ENCODE measurements at regions not wholly inside any gene's neighbourhood (a gene's known extent, or its start where the extent isn't known, plus 50 kb on each side); places are given as distances from the start of the nearest gene placed in this dataset.

DNA sequence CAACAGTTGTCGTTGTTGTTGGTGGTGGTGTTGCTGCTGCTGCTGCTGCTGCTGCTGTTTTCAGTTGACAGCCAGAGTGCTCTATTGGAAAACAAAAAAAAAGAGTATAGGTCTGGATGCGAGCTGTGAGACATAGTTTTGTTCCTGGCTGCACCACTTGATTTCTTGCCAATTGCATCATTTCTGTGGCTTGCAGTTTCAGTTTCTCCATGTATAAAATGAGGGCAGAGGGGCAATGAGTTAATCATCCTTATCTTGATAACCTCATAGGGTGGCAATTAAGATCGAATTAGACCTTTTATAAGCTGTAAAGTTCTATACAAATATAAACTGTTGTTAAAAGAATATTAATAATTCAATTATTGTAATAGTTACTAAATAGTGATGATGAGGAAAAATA, 156.7 kb downstream of the DMRTA2 start:
- H3K9ac ChIP-seq (ENCODE audit: low read length), result no peak overlapping the region
- H3K36me3 ChIP-seq (ENCODE audit: insufficient read depth, low read length), result no peaks in the 10 kb centered on the region
- no peaks in the 10 kb centered on the region for H3K9me3 ChIP-seq (ENCODE audit: low read length)
- H3F3A ChIP-seq (ENCODE audit: insufficient read depth, low read length, poor library complexity, severe bottlenecking), result no peaks in the 10 kb centered on the region
- H4K20me1 ChIP-seq (ENCODE audit: insufficient read depth), result no peaks in the 10 kb centered on the region
- no peak overlapping the region for H3K4me2 ChIP-seq (ENCODE audit: low read length)
- no peaks in the 10 kb centered on the region for H3K9me2 ChIP-seq (ENCODE audit: insufficient read depth, low read length)
- H3K27ac ChIP-seq (ENCODE audit: low read length), result no peak overlapping the region
- no peaks in the 10 kb centered on the region for H3K27me3 ChIP-seq (ENCODE audit: insufficient read depth, low read depth, low read length)
- no peaks in the 10 kb centered on the region for H3K79me2 ChIP-seq (replicated peaks; ENCODE audit: insufficient read depth, low read length)
- TF ChIP-seq, protein P1, sequence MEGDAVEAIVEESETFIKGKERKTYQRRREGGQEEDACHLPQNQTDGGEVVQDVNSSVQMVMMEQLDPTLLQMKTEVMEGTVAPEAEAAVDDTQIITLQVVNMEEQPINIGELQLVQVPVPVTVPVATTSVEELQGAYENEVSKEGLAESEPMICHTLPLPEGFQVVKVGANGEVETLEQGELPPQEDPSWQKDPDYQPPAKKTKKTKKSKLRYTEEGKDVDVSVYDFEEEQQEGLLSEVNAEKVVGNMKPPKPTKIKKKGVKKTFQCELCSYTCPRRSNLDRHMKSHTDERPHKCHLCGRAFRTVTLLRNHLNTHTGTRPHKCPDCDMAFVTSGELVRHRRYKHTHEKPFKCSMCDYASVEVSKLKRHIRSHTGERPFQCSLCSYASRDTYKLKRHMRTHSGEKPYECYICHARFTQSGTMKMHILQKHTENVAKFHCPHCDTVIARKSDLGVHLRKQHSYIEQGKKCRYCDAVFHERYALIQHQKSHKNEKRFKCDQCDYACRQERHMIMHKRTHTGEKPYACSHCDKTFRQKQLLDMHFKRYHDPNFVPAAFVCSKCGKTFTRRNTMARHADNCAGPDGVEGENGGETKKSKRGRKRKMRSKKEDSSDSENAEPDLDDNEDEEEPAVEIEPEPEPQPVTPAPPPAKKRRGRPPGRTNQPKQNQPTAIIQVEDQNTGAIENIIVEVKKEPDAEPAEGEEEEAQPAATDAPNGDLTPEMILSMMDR (IDR thresholded peaks at IDR 0.05; ENCODE audit: poor library complexity, severe bottlenecking), result no peak
- TF ChIP-seq POLR2AphosphoS5 (IDR thresholded peaks at IDR 0.05), result no peak
- TF ChIP-seq EP300 (conservative IDR thresholded peaks at IDR 0.05; ENCODE audit: poor library complexity, severe bottlenecking), result no peak
- TF ChIP-seq REST (IDR thresholded peaks at IDR 0.05; ENCODE audit: borderline replicate concordance), result no peak
- no peak for TF ChIP-seq RAD21 (conservative IDR thresholded peaks at IDR 0.05)
- no peak for TF ChIP-seq EZH2 (IDR thresholded peaks at IDR 0.05; ENCODE audit: borderline replicate concordance, insufficient read depth, low read length, poor library complexity, severe bottlenecking)
- H3K4me3 ChIP-seq (ENCODE audit: low read length), result no peak overlapping the region
- no peak overlapping the region for H2AFZ ChIP-seq (ENCODE audit: low read depth, low read length)

GRCh38 chr1:50265790-50266314, 157.1 kb downstream of the ELAVL4 start:
- no peaks in the 10 kb centered on the region for H3K36me3 ChIP-seq (ENCODE audit: insufficient read depth, low read length)
- H3F3A ChIP-seq (ENCODE audit: insufficient read depth, low read length, poor library complexity, severe bottlenecking), result no peaks in the 10 kb centered on the region
- H3K9me2 ChIP-seq (ENCODE audit: insufficient read depth, low read length), result no peaks in the 10 kb centered on the region
- no peaks in the 10 kb centered on the region for H4K20me1 ChIP-seq (ENCODE audit: insufficient read depth)
- H3K79me2 ChIP-seq (replicated peaks; ENCODE audit: insufficient read depth, low read length), result no peaks in the 10 kb centered on the region
- no peak overlapping the region for H3K27ac ChIP-seq (ENCODE audit: low read length)
- no peak overlapping the region for H2AFZ ChIP-seq (ENCODE audit: low read depth, low read length)
- no peaks in the 10 kb centered on the region for H3K27me3 ChIP-seq (ENCODE audit: insufficient read depth, low read depth, low read length)
- H3K9ac ChIP-seq (ENCODE audit: low read length), result no peak overlapping the region
- no peaks in the 10 kb centered on the region for H3K9me3 ChIP-seq (ENCODE audit: low read length)
- no peak overlapping the region for H3K4me2 ChIP-seq (ENCODE audit: low read length)
- TF ChIP-seq TAF1 (IDR thresholded peaks at IDR 0.05; ENCODE audit: low read depth) (no peak), POLR2AphosphoS5 (IDR thresholded peaks at IDR 0.05) (no peak), EZH2 (IDR thresholded peaks at IDR 0.05; ENCODE audit: borderline replicate concordance, insufficient read depth, low read length, poor library complexity, severe bottlenecking) (no peak), EP300 (conservative IDR thresholded peaks at IDR 0.05; ENCODE audit: poor library complexity, severe bottlenecking) (no peak), REST (IDR thresholded peaks at IDR 0.05; ENCODE audit: borderline replicate concordance) (no peak), RAD21 (conservative IDR thresholded peaks at IDR 0.05) (no peak), SMC3 (conservative IDR thresholded peaks at IDR 0.05; ENCODE audit: poor library complexity) (no peak), MXI1 (conservative IDR thresholded peaks at IDR 0.05; ENCODE audit: poor library complexity, severe bottlenecking) (no peak)
- TF ChIP-seq, protein P1 (IDR thresholded peaks at IDR 0.05; ENCODE audit: poor library complexity, severe bottlenecking), result no peak
- no peak overlapping the region for H3K4me3 ChIP-seq (ENCODE audit: low read length)
